SK-N-SH (cell line): ENCODE measurements at regions not wholly inside any gene's neighbourhood (a gene's known extent, or its start where the extent isn't known, plus 50 kb on each side); places are given as distances from the start of the nearest gene placed in this dataset.

Experiments
- CTCF ChIA-PET: fragments of 300-600, 350-600 bp; formaldehyde crosslinking; extraction: SDS; loops from one replicate; lab custom pipeline; 2021; lab: Yijun Ruan, JAX
- POLR2A ChIA-PET: fragments of 350-600 bp; sonication (Branson Sonifier 250); formaldehyde crosslinking; extraction: SDS; loops from one replicate; lab custom pipeline; 2020; ENCODE audit warnings: antibody characterized with exemption, inconsistent platforms; lab: Yijun Ruan, JAX
- DNase-seq: peaks from one replicate; pipeline ENCODE4 v3.0.0; 2012
- H2AFZ ChIP-seq: fragments of 200-600 bp; sonication (generic); 2 replicates; pipeline ENCODE4 v1.8.1; 2016; ENCODE audit warnings: antibody characterized with exemption, mild to moderate bottlenecking, low read depth
- H3F3A ChIP-seq: fragments of 200-600 bp; sonication (generic); replicated peaks from 2 replicates; pipeline ENCODE3; 2016; ENCODE audit warnings: antibody characterized with exemption, mild to moderate bottlenecking; ENCODE audit not compliant: insufficient read depth
- H3K27ac ChIP-seq, 2 experiments: fragments of 200-500 bp in 1 of 2; fragments of 200-600 bp in 1 of 2; sonication (Bioruptor generic) in 1 of 2; sonication (generic), shearing (Covaris generic) in 1 of 2; 2 replicates each; pipeline versions ENCODE4 v1.5.1 to v1.6.1; 2014 to 2016; ENCODE audit warnings: low read depth in 2 of 2, inconsistent platforms in 1 of 2, low read length in 1 of 2, mild to moderate bottlenecking in 1 of 2, mixed read lengths in 1 of 2
- H3K27me3 ChIP-seq: fragments of 200-600 bp; sonication (generic), shearing (Covaris generic); 2 replicates; pipeline ENCODE4 v1.6.1; 2016; ENCODE audit warnings: mixed run types; ENCODE audit not compliant: insufficient read depth
- H3K36me3 ChIP-seq, 2 experiments: fragments of 200-500 bp in 1 of 2; fragments of 200-600 bp in 1 of 2; sonication (Bioruptor generic) in 1 of 2; sonication (generic) in 1 of 2; replicated peaks in 1 of 2; 2 replicates each; pipeline versions ENCODE3 to v1.5.1; 2014 to 2016; ENCODE audit warnings: low read length in 1 of 2, mild to moderate bottlenecking in 1 of 2; ENCODE audit not compliant: insufficient read depth in 2 of 2, control insufficient read depth in 1 of 2
- H3K4me1 ChIP-seq, 2 experiments: fragments of 200-500 bp in 1 of 2; fragments of 200-600 bp in 1 of 2; sonication (Bioruptor generic) in 1 of 2; sonication (generic), shearing (Covaris generic) in 1 of 2; 2 replicates each; pipeline versions ENCODE4 v1.5.1 to v1.6.1; 2014 to 2016; ENCODE audit warnings: low read depth in 1 of 2, low read length in 1 of 2, mixed run types in 1 of 2; ENCODE audit not compliant: insufficient read depth in 2 of 2, control insufficient read depth in 1 of 2
- H3K4me2 ChIP-seq: fragments of 200-600 bp; sonication (generic), shearing (Covaris generic); 2 replicates; pipeline ENCODE4 v1.6.1; 2017; ENCODE audit warnings: mixed run types
- H3K4me3 ChIP-seq, 2 experiments: fragments of 200-500 bp in 1 of 2; fragments of 200-600 bp in 1 of 2; sonication (Bioruptor generic) in 1 of 2; sonication (generic), shearing (Covaris generic) in 1 of 2; 2 replicates each; pipeline versions ENCODE4 v1.5.1 to v1.8.1; 2014 to 2016; ENCODE audit warnings: low read depth in 2 of 2, inconsistent platforms in 1 of 2, low read length in 1 of 2, mild to moderate bottlenecking in 1 of 2, mixed read lengths in 1 of 2, moderate library complexity in 1 of 2
- H3K79me2 ChIP-seq: fragments of 200-600 bp; sonication (generic); 2 replicates; pipeline ENCODE4 v1.8.1; 2017; ENCODE audit warnings: mild to moderate bottlenecking; ENCODE audit not compliant: insufficient read depth
- H3K9ac ChIP-seq: fragments of 200-600 bp; sonication (generic); 2 replicates; pipeline ENCODE4 v1.6.1; 2017; ENCODE audit warnings: mixed run types
- H3K9me2 ChIP-seq: fragments of 200-600 bp; sonication (generic); 2 replicates; pipeline ENCODE4 v1.6.1; 2017; ENCODE audit warnings: mixed run types
- H3K9me3 ChIP-seq: fragments of 200-600 bp; sonication (generic); 2 replicates; pipeline ENCODE4 v1.6.1; 2017; ENCODE audit warnings: mixed run types, mild to moderate bottlenecking, moderate library complexity
- H4K20me1 ChIP-seq: fragments of 200-600 bp; sonication (generic); 2 replicates; pipeline ENCODE4 v1.6.1; 2017; ENCODE audit warnings: mild to moderate bottlenecking, mixed run types; ENCODE audit not compliant: insufficient read depth
- EZH2phosphoT487 ChIP-seq: fragments of 200-600 bp; sonication (generic); IDR thresholded peaks from 2 replicates; pipeline ENCODE4 v1.6.1; 2017; ENCODE audit warnings: low read depth, mixed run types, mild to moderate bottlenecking, antibody characterized with exemption, moderate library complexity, borderline replicate concordance
- FOXJ3 ChIP-seq: sonication (generic); formaldehyde crosslinking; IDR thresholded peaks from 2 replicates; pipeline ENCODE4 v1.5.1; 2020; ENCODE audit warnings: mild to moderate bottlenecking, missing genetic modification reagents
- FOXM1 ChIP-seq: IDR thresholded peaks from 2 replicates; pipeline ENCODE4 v1.4.0; 2012; ENCODE audit warnings: low read depth, mild to moderate bottlenecking
- IRF3 ChIP-seq: fragments of 150-350 bp; IDR thresholded peaks from 2 replicates; pipeline ENCODE4 v1.6.1; 2016; ENCODE audit warnings: mild to moderate bottlenecking, low read depth, low read length
- JUND ChIP-seq: IDR thresholded peaks from 2 replicates; pipeline ENCODE4 v1.4.0; 2012
- MAX ChIP-seq: IDR thresholded peaks from 2 replicates; pipeline ENCODE4 v1.4.0; 2012; ENCODE audit warnings: low read depth
- MEF2A ChIP-seq: IDR thresholded peaks from 2 replicates; pipeline ENCODE4 v1.4.0; 2012; ENCODE audit warnings: low read depth, borderline replicate concordance
- NRF1 ChIP-seq: IDR thresholded peaks from 2 replicates; pipeline ENCODE4 v1.6.1; 2012; ENCODE audit warnings: low read depth, mild to moderate bottlenecking, low read length
- RAD21 ChIP-seq: IDR thresholded peaks from 2 replicates; pipeline ENCODE4 v1.6.1; 2012; ENCODE audit warnings: mild to moderate bottlenecking, low read length
- RFX5 ChIP-seq: IDR thresholded peaks from 2 replicates; pipeline ENCODE4 v1.6.1; 2012; ENCODE audit warnings: mild to moderate bottlenecking, improper control_type of control experiment, low read length
- RXRA ChIP-seq: IDR thresholded peaks from 2 replicates; pipeline ENCODE4 v1.4.0; 2012; ENCODE audit warnings: low read depth, mild to moderate bottlenecking, borderline replicate concordance
- SMC3 ChIP-seq: IDR thresholded peaks from 2 replicates; pipeline ENCODE4 v1.6.1; 2012; ENCODE audit warnings: low read depth, low read length, improper control_type of control experiment
- TAF1 ChIP-seq: IDR thresholded peaks from 2 replicates; pipeline ENCODE4 v1.6.1; 2012; ENCODE audit warnings: low read depth, mild to moderate bottlenecking, low read length, moderate library complexity, borderline replicate concordance
- TCF12 ChIP-seq: IDR thresholded peaks from 2 replicates; pipeline ENCODE4 v1.4.0; 2012
- TEAD4 ChIP-seq: IDR thresholded peaks from 2 replicates; pipeline ENCODE4 v1.4.0; 2012; ENCODE audit warnings: mild to moderate bottlenecking, borderline replicate concordance; ENCODE audit not compliant: insufficient read depth
- ZBTB33 ChIP-seq: IDR thresholded peaks from 2 replicates; pipeline ENCODE4 v1.4.0; 2012; ENCODE audit warnings: low read depth, borderline replicate concordance
- WGBS: methylation state at CpG from one replicate; pipeline ENCODE4 v1.1.6; 2017; ENCODE audit warnings: low lambda C conversion rate; 5-methylcytosine and 5-hydroxymethylcytosine counted together

GRCh38 chr2:9095226-9095625, 91.7 kb upstream of the MBOAT2 start:
- Histone ChIP-seq H3K9me3 (no peaks in the 10 kb centered on the region), H4K20me1 (no peaks in the 10 kb centered on the region), H3K4me1 (peaks cover 0 to 9% of the 10 kb centered on the region in 2 experiments; a peak in 2 of 4 replicates), H3K79me2 (no peaks in the 10 kb centered on the region), H3K9ac (no peak overlapping the region), H3F3A (peaks cover 16% of the 10 kb centered on the region), H3K4me2 (no peak overlapping the region), H2AFZ (no peak overlapping the region), H3K27ac (no peak overlapping the region), H3K9me2 (no peaks in the 10 kb centered on the region), H3K4me3 (no peak overlapping the region), H3K27me3 (no peaks in the 10 kb centered on the region), H3K36me3 (no peaks in the 10 kb centered on the region)
- no peak for DNase-seq
- TF ChIP-seq RFX5 (no peak), TEAD4 (no peak), ZBTB33 (no peak), EZH2phosphoT487 (no peak), NRF1 (no peak), JUND (no peak), TCF12 (no peak), RXRA (no peak), FOXM1 (no peak), MEF2A (no peak), TAF1 (no peak), SMC3 (no peak), MAX (no peak)
- ChIA-PET CTCF (interaction anchor here (0.6 to 1.0 kb wide), 3 partner anchors 11 to 222 kb away, joined by 3 to 4 read pairs (median 4); no protein-coding TSS in a partner anchor), POLR2A (no interaction called here)
- WGBS, result 91% methylated on average over 12 of the region's 14 CpGs

- POLR2A ChIA-PET, result no interaction called here
- CTCF ChIA-PET, result interaction anchor here (1.3 kb wide), 1 partner anchor 16 kb away, joined by 3 read pairs; no protein-coding TSS in a partner anchor
Measured at GRCh38 chr2:9094117-9094516, 90.6 kb upstream of the MBOAT2 start.

More at GRCh38 chr2:9094117-9094516, 90.6 kb upstream of the MBOAT2 start:
- Histone ChIP-seq H3K9ac (no peak overlapping the region), H2AFZ (no peak overlapping the region), H3K4me1 (peaks cover 0 to 7% of the 10 kb centered on the region in 2 experiments; a peak in 2 of 4 replicates), H3K36me3 (no peaks in the 10 kb centered on the region), H4K20me1 (no peaks in the 10 kb centered on the region), H3K9me3 (no peaks in the 10 kb centered on the region), H3F3A (peaks cover 22% of the 10 kb centered on the region), H3K4me2 (no peak overlapping the region), H3K4me3 (no peak overlapping the region), H3K9me2 (no peaks in the 10 kb centered on the region), H3K27ac (no peak overlapping the region), H3K79me2 (no peaks in the 10 kb centered on the region), H3K27me3 (no peaks in the 10 kb centered on the region)
- peak; percentile 18 for DNase-seq
- TF ChIP-seq IRF3 (no peak), MAX (no peak), RAD21 (no peak), FOXJ3 (CRISPR knock-in tag) (no peak), TAF1 (no peak)
- 97% methylated on average over 13 of the region's 14 CpGs for WGBS
